Tibial nerve (tissue), 3 donors: ENCODE measurements at regions not wholly inside any gene's neighbourhood (a gene's known extent, or its start where the extent isn't known, plus 50 kb on each side); places are given as distances from the start of the nearest gene placed in this dataset.

ENCODE experiments used
- CTCF ChIP-seq, 5 experiments: fragments of 200-600 bp in 3 of 5; fragments of 450-650 bp in 2 of 5; sonication (generic) in 3 of 5; IDR thresholded peaks; one replicate each; pipeline ENCODE4 v1.5.1; 2016 to 2019; ENCODE audit warnings: antibody characterized with exemption in 5 of 5, mild to moderate bottlenecking in 3 of 5, moderate library complexity in 2 of 5
- POLR2A ChIP-seq, 2 donors: fragments of 450-650 bp; IDR thresholded peaks; one replicate each; pipeline ENCODE4 v1.6.1; 2017; ENCODE audit warnings: antibody characterized with exemption in 2 of 2, mild to moderate bottlenecking in 2 of 2, moderate library complexity in 2 of 2

GRCh38 chr21:22343721-22344120 lies 1345.5 kb downstream of the NCAM2 start:
- TF ChIP-seq CTCF (IDR thresholded peaks at IDR 0.05) (no peak), POLR2A (IDR thresholded peaks at IDR 0.05) (no peak)
